IMR-90 (cell line): ENCODE measurements at regions not wholly inside any gene's neighbourhood (a gene's known extent, or its start where the extent isn't known, plus 50 kb on each side); places are given as distances from the start of the nearest gene placed in this dataset.
"Not testable (repeated sequence)": the region's sequence is repeated elsewhere in the genome, so short reads cannot be mapped to it uniquely, and the experiment has no call there.

ENCODE experiments used
- ATAC-seq: fragments of 200-7000 bp; cut with Tn5 transposase; 2 replicates; pipeline ENCODE4 v1.9.1; 2020; ENCODE audit warnings: low read depth, mild to moderate bottlenecking, moderate library complexity
- BruUV-seq: library from RNA; stranded (reverse); fragments of 400-500 nt; replicated peaks from 2 replicates; lab custom pipeline; 2021; lab: Mats Ljungman, UMichigan
- CTCF ChIA-PET: fragments of 300-600 bp; formaldehyde crosslinking; extraction: SDS; loops from one replicate; lab custom pipeline; 2021; ENCODE audit warnings: antibody characterized with exemption; lab: Yijun Ruan, JAX
- POLR2A ChIA-PET: fragments of 300-600 bp; sonication (Branson Sonifier 250); formaldehyde crosslinking; loops from one replicate; lab custom pipeline; 2022; ENCODE audit warnings: antibody characterized with exemption; ENCODE audit not compliant: unreplicated experiment; lab: Charles Lee
- DNase-seq: peaks from one replicate; pipeline ENCODE4 v3.0.0; 2013
- H2AFZ ChIP-seq: replicated peaks from 2 replicates; pipeline ENCODE3; 2013; ENCODE audit warnings: low read length, mild to moderate bottlenecking; ENCODE audit not compliant: poor library complexity
- H2AK5ac ChIP-seq: 2 replicates; pipeline ENCODE4 v1.6.1; 2013; ENCODE audit warnings: low read depth, low read length, inconsistent platforms
- H2AK9ac ChIP-seq: replicated peaks from 2 replicates; pipeline ENCODE3; 2013; ENCODE audit warnings: mild to moderate bottlenecking, low read depth, low read length, moderate library complexity; ENCODE audit not compliant: poor library complexity
- H2BK120ac ChIP-seq: 2 replicates; pipeline ENCODE4 v1.6.1; 2013; ENCODE audit warnings: low read depth, low read length, inconsistent platforms
- H2BK15ac ChIP-seq: 3 replicates; pipeline ENCODE4 v1.6.1; 2013; ENCODE audit warnings: low read depth, low read length, inconsistent platforms
- H2BK20ac ChIP-seq: 2 replicates; pipeline ENCODE4 v1.6.1; 2013; ENCODE audit warnings: low read depth, mild to moderate bottlenecking, inconsistent platforms, low read length, moderate library complexity
- H2BK5ac ChIP-seq: 2 replicates; pipeline ENCODE4 v1.6.1; 2013; ENCODE audit warnings: mild to moderate bottlenecking, low read depth, low read length, inconsistent platforms; ENCODE audit not compliant: poor library complexity, severe bottlenecking
- H3K14ac ChIP-seq: replicated peaks from 2 replicates; pipeline ENCODE4 v1.6.1; 2013; ENCODE audit warnings: low read depth, low read length, inconsistent platforms
- H3K18ac ChIP-seq: 2 replicates; pipeline ENCODE4 v1.6.1; 2013; ENCODE audit warnings: low read depth, low read length, control low read depth
- H3K23ac ChIP-seq: 2 replicates; pipeline ENCODE4 v1.6.1; 2013; ENCODE audit warnings: low read depth, low read length, inconsistent platforms
- H3K27ac ChIP-seq: 2 replicates; pipeline ENCODE4 v1.5.1; 2013; ENCODE audit warnings: mild to moderate bottlenecking, control low read depth, low read length; ENCODE audit not compliant: insufficient read depth
- H3K27me3 ChIP-seq: 2 replicates; pipeline ENCODE4 v1.6.1; 2013; ENCODE audit warnings: low read length; ENCODE audit not compliant: control insufficient read depth, insufficient read depth
- H3K36me3 ChIP-seq: 2 replicates; pipeline ENCODE4 v1.6.1; 2013; ENCODE audit warnings: low read length, mixed read lengths; ENCODE audit not compliant: control insufficient read depth, insufficient read depth
- H3K4ac ChIP-seq: 2 replicates; pipeline ENCODE4 v1.6.1; 2013; ENCODE audit warnings: low read depth, low read length, inconsistent platforms
- H3K4me1 ChIP-seq: 2 replicates; pipeline ENCODE4 v1.6.1; 2013; ENCODE audit warnings: low read length, mixed read lengths; ENCODE audit not compliant: control insufficient read depth, insufficient read depth
- H3K4me2 ChIP-seq: 2 replicates; pipeline ENCODE4 v1.6.1; 2013; ENCODE audit warnings: low read depth, mild to moderate bottlenecking, control low read depth, low read length, moderate library complexity
- H3K4me3 ChIP-seq: 2 replicates; pipeline ENCODE4 v1.5.1; 2013; ENCODE audit warnings: low read depth, mild to moderate bottlenecking, control low read depth, low read length, moderate library complexity; ENCODE audit not compliant: insufficient read depth
- H3K56ac ChIP-seq: 2 replicates; pipeline ENCODE4 v1.6.1; 2013; ENCODE audit warnings: low read length, inconsistent platforms; ENCODE audit not compliant: insufficient read depth; ENCODE audit errors: extremely low read depth
- H3K79me1 ChIP-seq, 2 experiments: 2 replicates each; pipeline ENCODE4 v1.6.1; 2013; ENCODE audit warnings: low read length in 2 of 2, inconsistent platforms in 1 of 2, low read depth in 1 of 2
- H3K9ac ChIP-seq: 2 replicates; pipeline ENCODE4 v1.6.1; 2013; ENCODE audit warnings: low read depth, low read length, control low read depth
- H3K9me1 ChIP-seq: 2 replicates; pipeline ENCODE4 v1.6.1; 2013; ENCODE audit warnings: low read length, inconsistent platforms; ENCODE audit not compliant: insufficient read depth
- H3K9me3 ChIP-seq: 2 replicates; pipeline ENCODE4 v1.6.1; 2013; ENCODE audit warnings: low read length; ENCODE audit not compliant: control insufficient read depth, insufficient read depth
- H4K20me1 ChIP-seq: 2 replicates; pipeline ENCODE4 v1.6.1; 2013; ENCODE audit warnings: low read length, inconsistent platforms; ENCODE audit not compliant: insufficient read depth
- H4K5ac ChIP-seq: 2 replicates; pipeline ENCODE4 v1.6.1; 2013; ENCODE audit warnings: mild to moderate bottlenecking, low read depth, low read length, control low read depth
- H4K8ac ChIP-seq, 2 experiments: 2 replicates each; pipeline ENCODE4 v1.6.1; 2013; ENCODE audit warnings: low read depth in 2 of 2, low read length in 2 of 2, control low read depth in 1 of 2, inconsistent platforms in 1 of 2
- H4K91ac ChIP-seq: 2 replicates; pipeline ENCODE4 v1.6.1; 2013; ENCODE audit warnings: low read depth, low read length, inconsistent platforms; ENCODE audit not compliant: insufficient read depth
- CEBPB ChIP-seq: IDR thresholded peaks from 2 replicates; pipeline ENCODE4 v1.6.1; 2012; ENCODE audit warnings: low read depth, low read length, improper control_type of control experiment
- FOS ChIP-seq: fragments of 150-350 bp; IDR thresholded peaks from 2 replicates; pipeline ENCODE4 v1.6.1; 2016; ENCODE audit warnings: low read depth, low read length
- MAFK ChIP-seq: IDR thresholded peaks from 2 replicates; pipeline ENCODE4 v1.6.1; 2012; ENCODE audit warnings: low read depth, low read length, improper control_type of control experiment
- RAD21 ChIP-seq: IDR thresholded peaks from 2 replicates; pipeline ENCODE4 v1.6.1; 2012; ENCODE audit warnings: low read length, improper control_type of control experiment
- RCOR1 ChIP-seq: IDR thresholded peaks from 2 replicates; pipeline ENCODE4 v1.6.1; 2012; ENCODE audit warnings: mild to moderate bottlenecking, low read length, improper control_type of control experiment; ENCODE audit not compliant: insufficient replicate concordance
- WGBS, 2 experiments: methylation state at CpG; one replicate each; pipeline versions ENCODE4 v1.1.5 to v1.1.7; 2013; ENCODE audit warnings: missing lambda C conversion rate in 2 of 2; ENCODE audit not compliant: insufficient read length in 1 of 2; ENCODE audit errors: extremely low coverage in 2 of 2; 5-methylcytosine and 5-hydroxymethylcytosine counted together
- dilution Hi-C: fragments of 300-500 bp; cut with HindIII; formaldehyde crosslinking; loops from one replicate; pipeline ENCODE4 v1.14.3; 2018; ENCODE audit warnings: low sequenced_read_pairs; ENCODE audit not compliant: unreplicated experiment
- in situ Hi-C: fragments of 300-500 bp; cut with MboI; formaldehyde crosslinking; loops from 3 replicates; pipeline ENCODE4 v1.14.3; 2019; ENCODE audit warnings: low sequenced_read_pairs, inconsistent platforms, mixed read lengths
- intact Hi-C: fragments of 100-400 bp; cut with micrococcal nuclease; formaldehyde crosslinking; loops from 2 replicates; pipeline ENCODE4 v1.10.0; 2022

DNA sequence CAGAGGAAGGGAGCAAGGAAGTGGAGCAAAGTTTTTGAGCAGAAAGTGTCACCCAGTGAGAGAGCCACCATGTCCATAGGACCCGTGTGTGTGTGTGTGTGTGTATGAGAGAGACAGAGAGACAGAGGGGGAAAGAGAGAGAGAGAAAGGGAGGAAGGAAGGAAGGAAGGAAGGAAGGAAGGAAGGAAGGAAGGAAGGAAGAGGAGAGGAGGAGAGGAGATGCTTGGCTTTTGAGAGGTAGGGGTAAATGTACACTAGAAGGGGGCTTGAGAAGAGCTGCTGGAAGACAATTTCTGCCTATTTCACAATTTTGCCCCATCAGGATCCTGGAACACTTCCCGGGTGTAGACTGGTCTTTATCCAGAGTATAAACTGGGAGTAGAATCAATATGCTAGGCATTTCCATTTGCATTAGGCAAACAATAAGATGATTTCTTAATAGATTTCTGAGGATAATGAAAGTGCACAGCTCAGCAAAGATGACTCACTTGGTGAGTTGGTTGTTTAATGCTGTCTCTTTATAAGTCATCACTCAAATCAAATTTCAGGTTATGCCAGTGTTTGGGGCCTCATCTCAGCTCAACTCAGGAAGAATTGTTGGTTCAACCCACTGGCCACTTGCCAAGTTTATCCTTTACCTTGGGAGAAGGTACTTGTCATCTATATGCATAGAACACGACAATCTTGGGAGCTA lies 70.0 kb upstream of the FAM13C start:
- Histone ChIP-seq H3K4me1 (no peaks in the 10 kb centered on the region), H4K8ac (no peak overlapping the region), H2AK9ac (no peak overlapping the region), H3K9me3 (no peaks in the 10 kb centered on the region), H2BK15ac (no peak overlapping the region), H3K27me3 (no peaks in the 10 kb centered on the region; the same call in 1 of the 2 replicates), H3K14ac (no peak overlapping the region), H3K4me3 (no peak overlapping the region), H3K79me1 (no peaks in the 10 kb centered on the region), H2AFZ (no peak overlapping the region), H3K9ac (no peak overlapping the region), H3K56ac (no peak overlapping the region), H3K23ac (no peak overlapping the region), H4K5ac (no peak overlapping the region), H2BK5ac (no peak overlapping the region), H3K4ac (no peak overlapping the region), H3K36me3 (no peaks in the 10 kb centered on the region), H3K18ac (no peak overlapping the region), H3K4me2 (no peak overlapping the region), H2BK120ac (no peak overlapping the region), H2AK5ac (no peak overlapping the region; the same call in 1 of the 2 replicates), H2BK20ac (no peak overlapping the region), H4K91ac (no peak overlapping the region), H4K20me1 (no peaks in the 10 kb centered on the region), H3K27ac (no peak overlapping the region), H3K9me1 (no peaks in the 10 kb centered on the region)
- in situ Hi-C loops = no loop called here
- TF ChIP-seq FOS (no peak), RAD21 (no peak), MAFK (peak; percentile 85), CEBPB (no peak), RCOR1 (no peak)
- dilution Hi-C loops = no loop called here
- DNase-seq = peak; percentile 19
- intact Hi-C loops = no loop called here
- WGBS, 2 experiments = 100% methylated on average over 1 of the region's 3 CpGs; no CpG with 5 or more reads in 1 of the 2 experiments
- ChIA-PET CTCF (no interaction called here), POLR2A (no interaction called here)
- no peak for ATAC-seq
- BruUV-seq = no TSS peak

DNA sequence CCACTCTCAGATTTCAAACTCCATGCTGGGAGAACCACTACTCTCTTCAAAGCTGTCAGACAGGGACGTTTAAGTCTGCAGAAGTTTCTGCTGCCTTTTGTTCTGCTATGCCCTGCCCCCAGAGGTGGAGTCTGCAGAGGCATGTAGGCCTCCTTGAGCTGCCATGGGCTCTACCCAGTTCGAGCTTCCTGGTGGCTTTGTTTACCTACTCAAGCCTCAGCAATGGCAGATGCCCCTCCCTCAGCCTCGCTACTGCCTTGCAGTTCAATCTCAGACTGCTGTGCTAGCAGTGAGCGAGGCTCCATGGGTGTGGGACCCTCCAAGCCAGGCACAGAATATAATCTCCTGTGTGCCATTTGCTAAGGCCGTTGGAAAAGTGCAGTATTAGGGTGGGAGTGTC lies 51.4 kb upstream of the FAM13C start:
- dilution Hi-C loops = not testable (repeated sequence)

More for the DNA sequence above, 51.4 kb upstream of the FAM13C start:
- H3K36me3 ChIP-seq, H2BK5ac ChIP-seq, H3K9ac ChIP-seq, H3K56ac ChIP-seq, H3K4ac ChIP-seq, H3K9me3 ChIP-seq, DNase-seq, H2BK120ac ChIP-seq, POLR2A ChIA-PET, H3K79me1 ChIP-seq, H2AK9ac ChIP-seq, H2AK5ac ChIP-seq, H3K14ac ChIP-seq, H2BK15ac ChIP-seq, ATAC-seq, H4K5ac ChIP-seq, BruUV-seq, H3K4me1 ChIP-seq, H4K8ac ChIP-seq, H3K4me3 ChIP-seq, H3K27me3 ChIP-seq, in situ Hi-C loops, H3K4me2 ChIP-seq, H2AFZ ChIP-seq, CTCF ChIA-PET, intact Hi-C loops, H4K91ac ChIP-seq, H3K9me1 ChIP-seq, H3K23ac ChIP-seq, H4K20me1 ChIP-seq, H2BK20ac ChIP-seq, H3K18ac ChIP-seq, H3K27ac ChIP-seq: not testable (repeated sequence)
- WGBS, 2 experiments = no CpG with 5 or more reads among the region's 5 CpGs
